Activated naive CD8-positive, alpha-beta T cell treated with anti-CD3 and anti-CD28 coated beads for 36 hours (primary cell): ENCODE measurements at regions not wholly inside any gene's neighbourhood (a gene's known extent, or its start where the extent isn't known, plus 50 kb on each side); places are given as distances from the start of the nearest gene placed in this dataset.

Experiments
- DNase-seq: peaks from one replicate; pipeline ENCODE4 v3.0.0; 2021
- H3K27ac Mint-ChIP-seq: one replicate; pipeline ENCODE4 v1.8.0; 2022; ENCODE audit warnings: mild to moderate bottlenecking, moderate library complexity, mixed read lengths
- H3K27me3 Mint-ChIP-seq: one replicate; pipeline ENCODE4 v1.8.0; 2022; ENCODE audit warnings: mild to moderate bottlenecking, mixed read lengths
- H3K36me3 Mint-ChIP-seq: one replicate; pipeline ENCODE4 v1.8.0; 2021; ENCODE audit warnings: mild to moderate bottlenecking, mixed read lengths
- H3K4me1 Mint-ChIP-seq: one replicate; pipeline ENCODE4 v1.8.0; 2021; ENCODE audit warnings: mixed read lengths
- H3K4me3 Mint-ChIP-seq: one replicate; pipeline ENCODE4 v1.8.0; 2022; ENCODE audit warnings: mild to moderate bottlenecking, moderate library complexity, mixed read lengths
- H3K9me3 Mint-ChIP-seq: one replicate; pipeline ENCODE4 v1.8.0; 2022; ENCODE audit warnings: mixed read lengths

GRCh38 chr3:68103811-68104210, 449.4 kb upstream of the SUCLG2 start:
- H3K4me3 Mint-ChIP-seq = no peak overlapping the region
- H3K4me1 Mint-ChIP-seq = peaks cover 19% of the 10 kb centered on the region
- H3K27ac Mint-ChIP-seq = no peak overlapping the region
- H3K9me3 Mint-ChIP-seq = peaks cover 18% of the 10 kb centered on the region
- no peaks in the 10 kb centered on the region for H3K27me3 Mint-ChIP-seq
- peaks cover 18% of the 10 kb centered on the region for H3K36me3 Mint-ChIP-seq
- no peak for DNase-seq

DNA sequence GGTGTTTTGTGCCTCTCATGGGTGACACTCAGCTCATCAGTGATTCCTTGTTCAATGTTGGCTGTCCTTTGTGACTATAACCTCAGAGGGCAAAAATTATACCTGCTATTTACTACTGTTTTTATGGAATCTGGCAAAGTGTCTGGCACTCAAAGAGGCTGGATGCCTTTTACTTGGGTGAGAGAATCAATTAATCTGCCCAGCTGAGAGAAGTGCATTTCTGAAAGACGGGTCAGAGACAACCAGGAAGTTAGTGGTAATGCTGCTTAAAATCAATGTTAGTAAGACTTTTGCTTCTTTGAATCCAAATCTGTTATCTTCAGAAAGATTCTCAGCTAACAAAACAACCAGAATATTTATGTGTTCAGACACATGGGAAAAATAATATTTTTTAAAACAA, 436.2 kb upstream of the SUCLG2 start:
- Mint-ChIP-seq H3K36me3 (peaks cover 6% of the 10 kb centered on the region), H3K27me3 (no peaks in the 10 kb centered on the region), H3K27ac (peak overlapping the region; percentile 9), H3K4me3 (no peak overlapping the region), H3K9me3 (peaks cover 5% of the 10 kb centered on the region), H3K4me1 (peaks cover 72% of the 10 kb centered on the region)
- DNase-seq = no peak

- peaks cover 9% of the 10 kb centered on the region for H3K36me3 Mint-ChIP-seq
- no peaks in the 10 kb centered on the region for H3K27me3 Mint-ChIP-seq
- no peak for DNase-seq
- no peak overlapping the region for H3K4me3 Mint-ChIP-seq
- peaks cover 67% of the 10 kb centered on the region for H3K4me1 Mint-ChIP-seq
- H3K9me3 Mint-ChIP-seq = peaks cover 5% of the 10 kb centered on the region
- peak overlapping the region; percentile 37 for H3K27ac Mint-ChIP-seq
These were observed 435.2 kb upstream of the SUCLG2 start for GRCh38 chr3:68089572-68090011.

GRCh38 chr3:68088636-68089035, 434.2 kb upstream of the SUCLG2 start:
- no peaks in the 10 kb centered on the region for H3K27me3 Mint-ChIP-seq
- no peak for DNase-seq
- peak overlapping the region; percentile 82 for H3K27ac Mint-ChIP-seq
- H3K4me3 Mint-ChIP-seq = peak overlapping the region; percentile 12
- peaks cover 5% of the 10 kb centered on the region for H3K9me3 Mint-ChIP-seq
- peaks cover 10% of the 10 kb centered on the region for H3K36me3 Mint-ChIP-seq
- peaks cover 62% of the 10 kb centered on the region for H3K4me1 Mint-ChIP-seq

- Mint-ChIP-seq H3K9me3 (peaks cover 5% of the 10 kb centered on the region), H3K27me3 (no peaks in the 10 kb centered on the region), H3K4me1 (peaks cover 59% of the 10 kb centered on the region), H3K4me3 (peak overlapping the region; percentile 12), H3K36me3 (peaks cover 13% of the 10 kb centered on the region), H3K27ac (peak overlapping the region; percentile 82)
- DNase-seq = peak; percentile 43
These were observed 433.8 kb upstream of the SUCLG2 start for GRCh38 chr3:68088216-68088615.

- Mint-ChIP-seq H3K36me3 (peaks cover 31% of the 10 kb centered on the region), H3K27ac (no peak overlapping the region), H3K4me3 (no peak overlapping the region), H3K9me3 (peaks cover 21% of the 10 kb centered on the region), H3K4me1 (peaks cover 7% of the 10 kb centered on the region), H3K27me3 (no peaks in the 10 kb centered on the region)
- no peak for DNase-seq
These were observed 417.6 kb upstream of the SUCLG2 start for GRCh38 chr3:68072062-68072461.

DNA sequence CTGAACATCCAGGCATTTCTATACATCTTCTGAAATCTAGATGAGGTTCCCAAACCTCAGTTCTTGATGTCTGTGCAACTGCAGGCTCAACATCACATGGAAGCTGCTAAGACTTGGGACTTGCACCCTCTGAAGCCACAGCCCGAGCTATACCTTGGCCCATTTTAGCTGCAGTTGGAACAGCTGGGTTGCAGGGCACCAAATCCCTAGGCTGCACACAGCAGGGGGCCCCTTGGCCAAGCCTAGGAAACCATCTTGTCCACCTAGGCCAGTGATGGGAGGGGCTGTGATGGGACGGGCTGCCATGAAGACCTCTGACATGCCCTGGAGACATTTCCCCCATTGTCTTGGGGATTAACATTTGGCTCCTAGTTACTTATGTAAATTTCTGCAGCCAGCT, 415.8 kb upstream of the SUCLG2 start:
- DNase-seq = no peak
- peaks cover 31% of the 10 kb centered on the region for H3K36me3 Mint-ChIP-seq
- H3K4me1 Mint-ChIP-seq = peaks cover 2% of the 10 kb centered on the region
- H3K4me3 Mint-ChIP-seq = no peak overlapping the region
- H3K27ac Mint-ChIP-seq = no peak overlapping the region
- H3K9me3 Mint-ChIP-seq = peaks cover 16% of the 10 kb centered on the region
- no peaks in the 10 kb centered on the region for H3K27me3 Mint-ChIP-seq

- peaks cover 11% of the 10 kb centered on the region for H3K9me3 Mint-ChIP-seq
- DNase-seq = no peak
- peaks cover 28% of the 10 kb centered on the region for H3K36me3 Mint-ChIP-seq
- H3K4me1 Mint-ChIP-seq = peaks cover 7% of the 10 kb centered on the region
- H3K27me3 Mint-ChIP-seq = no peaks in the 10 kb centered on the region
- H3K4me3 Mint-ChIP-seq = no peak overlapping the region
- no peak overlapping the region for H3K27ac Mint-ChIP-seq
These were observed 412.9 kb upstream of the SUCLG2 start for GRCh38 chr3:68067314-68067713.

DNA sequence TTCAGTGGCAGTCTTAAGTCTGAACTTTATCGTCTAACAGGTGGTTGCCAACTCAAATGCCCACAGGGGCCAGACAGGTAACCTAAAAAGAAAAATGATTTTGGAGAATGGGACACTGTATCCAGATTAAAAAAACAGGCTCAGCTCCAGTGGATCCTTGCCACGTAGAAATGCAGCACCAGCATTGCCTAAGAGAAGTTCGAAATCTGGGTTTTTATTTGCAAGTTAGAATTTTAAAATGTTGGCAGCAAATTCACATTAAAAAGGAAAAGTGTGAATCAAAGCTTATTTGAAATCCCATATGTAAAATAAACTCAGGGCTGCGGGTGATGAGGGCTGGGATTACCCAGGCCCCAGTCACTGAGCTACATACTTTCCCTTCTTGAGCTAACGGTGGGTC, 408.5 kb upstream of the SUCLG2 start:
- Mint-ChIP-seq H3K4me3 (no peak overlapping the region), H3K36me3 (peaks cover 14% of the 10 kb centered on the region), H3K9me3 (no peaks in the 10 kb centered on the region), H3K27ac (no peak overlapping the region), H3K27me3 (no peaks in the 10 kb centered on the region), H3K4me1 (peaks cover 46% of the 10 kb centered on the region)
- no peak for DNase-seq

DNA sequence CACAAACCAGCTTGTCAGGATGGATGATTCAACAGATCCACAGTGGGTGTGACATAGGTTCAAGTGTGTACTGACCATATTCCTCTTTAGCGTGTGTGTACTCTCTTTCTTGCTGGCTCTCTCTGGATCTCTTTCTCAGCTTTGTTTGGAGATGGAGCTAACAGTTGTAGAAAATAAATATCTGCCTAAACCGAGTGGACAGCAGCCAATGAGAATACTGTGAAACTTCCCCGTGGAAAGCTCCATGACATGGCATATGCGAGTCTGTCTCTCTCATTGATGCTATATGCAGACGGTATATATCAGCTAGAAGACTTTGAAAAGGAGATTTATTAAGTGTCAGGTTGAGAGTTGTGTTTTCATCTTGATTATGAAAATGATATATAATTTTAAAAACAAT, 406.5 kb upstream of the SUCLG2 start:
- no peaks in the 10 kb centered on the region for H3K27me3 Mint-ChIP-seq
- peaks cover 23% of the 10 kb centered on the region for H3K36me3 Mint-ChIP-seq
- H3K27ac Mint-ChIP-seq = no peak overlapping the region
- no peak overlapping the region for H3K4me3 Mint-ChIP-seq
- H3K4me1 Mint-ChIP-seq = peaks cover 64% of the 10 kb centered on the region
- no peak for DNase-seq
- H3K9me3 Mint-ChIP-seq = no peaks in the 10 kb centered on the region

- Mint-ChIP-seq H3K27ac (no peak overlapping the region), H3K27me3 (no peaks in the 10 kb centered on the region), H3K36me3 (peaks cover 27% of the 10 kb centered on the region), H3K4me1 (peaks cover 66% of the 10 kb centered on the region), H3K4me3 (no peak overlapping the region), H3K9me3 (no peaks in the 10 kb centered on the region)
- no peak for DNase-seq
These were observed 405.8 kb upstream of the SUCLG2 start for GRCh38 chr3:68060191-68060590.

DNA sequence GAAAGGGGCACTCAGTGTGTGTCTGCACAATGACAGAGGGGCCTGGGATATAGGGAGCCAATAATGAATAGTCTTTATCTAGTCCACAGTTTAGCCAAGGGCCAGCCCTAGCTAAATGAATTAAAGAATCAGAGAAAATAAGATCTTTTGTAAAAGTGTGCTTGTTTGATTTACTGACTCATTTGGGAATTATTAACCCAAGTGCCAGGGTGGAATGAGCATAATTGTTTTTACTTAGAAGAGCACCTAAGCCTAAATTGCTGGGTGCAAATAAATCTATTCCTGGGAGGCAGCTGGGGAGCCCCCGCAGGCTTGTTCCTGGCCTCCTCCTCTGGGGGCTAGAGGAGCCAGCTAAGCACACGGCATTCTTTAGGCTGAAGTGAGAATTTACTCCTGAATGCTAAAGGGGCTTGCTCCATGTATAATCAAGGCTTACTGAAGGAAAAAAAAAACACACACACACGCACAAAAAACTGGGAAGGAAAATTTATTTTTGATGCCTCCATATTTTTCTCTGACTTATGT, 405.3 kb upstream of the SUCLG2 start:
- H3K36me3 Mint-ChIP-seq = peaks cover 27% of the 10 kb centered on the region
- no peak overlapping the region for H3K4me3 Mint-ChIP-seq
- no peak for DNase-seq
- H3K27ac Mint-ChIP-seq = no peak overlapping the region
- no peaks in the 10 kb centered on the region for H3K27me3 Mint-ChIP-seq
- H3K9me3 Mint-ChIP-seq = no peaks in the 10 kb centered on the region
- H3K4me1 Mint-ChIP-seq = peaks cover 62% of the 10 kb centered on the region

GRCh38 chr3:68057637-68058320, 403.4 kb upstream of the SUCLG2 start:
- H3K4me1 Mint-ChIP-seq = peaks cover 62% of the 10 kb centered on the region
- H3K27me3 Mint-ChIP-seq = no peaks in the 10 kb centered on the region
- peak overlapping the region; percentile 79 for H3K27ac Mint-ChIP-seq
- H3K36me3 Mint-ChIP-seq = peaks cover 27% of the 10 kb centered on the region
- no peaks in the 10 kb centered on the region for H3K9me3 Mint-ChIP-seq
- peak; percentile 58 for DNase-seq
- H3K4me3 Mint-ChIP-seq = peak overlapping the region; percentile 33

DNA sequence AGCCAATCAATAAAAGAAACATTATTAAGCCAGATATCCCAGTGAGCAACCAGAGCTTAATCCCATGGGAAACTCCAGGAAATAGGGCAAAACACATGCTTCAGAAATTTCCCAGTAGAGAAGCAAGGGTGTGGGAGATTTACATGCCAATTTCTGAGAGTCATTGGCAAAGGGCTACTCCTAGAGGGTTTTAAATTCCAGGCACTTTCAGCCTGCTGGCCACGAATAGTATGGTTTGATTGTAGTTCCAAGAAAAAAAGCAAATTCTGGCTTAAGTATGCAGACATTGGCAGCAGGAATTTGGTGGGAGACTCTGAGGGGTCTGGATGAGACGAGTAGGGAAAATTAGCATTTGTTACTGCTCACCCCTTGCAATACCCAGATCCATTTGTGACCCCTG, 402.1 kb upstream of the SUCLG2 start:
- no peak for DNase-seq

GRCh38 chr3:68055215-68055614, 400.8 kb upstream of the SUCLG2 start:
- DNase-seq = no peak
- H3K36me3 Mint-ChIP-seq = peaks cover 18% of the 10 kb centered on the region
- H3K4me3 Mint-ChIP-seq = no peak overlapping the region
- H3K27ac Mint-ChIP-seq = no peak overlapping the region
- H3K27me3 Mint-ChIP-seq = no peaks in the 10 kb centered on the region
- peaks cover 43% of the 10 kb centered on the region for H3K4me1 Mint-ChIP-seq
- no peaks in the 10 kb centered on the region for H3K9me3 Mint-ChIP-seq

More for the DNA sequence above, 402.1 kb upstream of the SUCLG2 start:
- Mint-ChIP-seq H3K9me3 (no peaks in the 10 kb centered on the region), H3K4me1 (peaks cover 56% of the 10 kb centered on the region), H3K36me3 (peaks cover 23% of the 10 kb centered on the region), H3K27ac (no peak overlapping the region), H3K27me3 (no peaks in the 10 kb centered on the region), H3K4me3 (no peak overlapping the region)

DNA sequence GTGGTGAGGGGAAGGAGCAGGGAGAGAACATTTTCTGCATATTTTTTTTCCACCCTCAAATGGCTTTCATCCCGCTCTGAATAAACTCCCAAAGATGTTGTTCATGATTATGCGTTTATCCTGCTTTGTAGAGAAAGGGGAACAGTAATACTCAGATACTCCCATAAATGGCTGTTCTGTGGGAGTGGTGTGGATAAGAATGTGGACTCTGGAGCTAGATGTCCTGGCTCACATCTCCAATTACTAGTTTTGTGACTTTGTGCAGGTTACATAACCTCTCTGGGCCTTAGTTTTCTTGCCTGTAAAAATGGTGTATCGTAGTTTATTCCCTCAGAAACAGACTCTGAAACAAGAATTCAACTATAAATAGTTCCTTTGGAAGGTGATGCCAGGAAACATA, 395.4 kb upstream of the SUCLG2 start:
- H3K36me3 Mint-ChIP-seq = peaks cover 1% of the 10 kb centered on the region
- H3K27me3 Mint-ChIP-seq = no peaks in the 10 kb centered on the region
- no peak for DNase-seq
- H3K9me3 Mint-ChIP-seq = peaks cover 2% of the 10 kb centered on the region
- H3K4me1 Mint-ChIP-seq = peaks cover 2% of the 10 kb centered on the region
- H3K4me3 Mint-ChIP-seq = no peak overlapping the region
- H3K27ac Mint-ChIP-seq = no peak overlapping the region
